HG03354 (cell line): ENCODE measurements at regions not wholly inside any gene's neighbourhood (a gene's known extent, or its start where the extent isn't known, plus 50 kb on each side); places are given as distances from the start of the nearest gene placed in this dataset.
"Not testable (repeated sequence)": the region's sequence is repeated elsewhere in the genome, so short reads cannot be mapped to it uniquely, and the experiment has no call there.

Source experiments
- ATAC-seq: cut with Tn5 transposase; IDR thresholded peaks from one replicate; pipeline ENCODE4 v1.9.1; 2021; ENCODE audit warnings: mild to moderate bottlenecking; ENCODE audit not compliant: unreplicated experiment, poor library complexity, severe bottlenecking

DNA sequence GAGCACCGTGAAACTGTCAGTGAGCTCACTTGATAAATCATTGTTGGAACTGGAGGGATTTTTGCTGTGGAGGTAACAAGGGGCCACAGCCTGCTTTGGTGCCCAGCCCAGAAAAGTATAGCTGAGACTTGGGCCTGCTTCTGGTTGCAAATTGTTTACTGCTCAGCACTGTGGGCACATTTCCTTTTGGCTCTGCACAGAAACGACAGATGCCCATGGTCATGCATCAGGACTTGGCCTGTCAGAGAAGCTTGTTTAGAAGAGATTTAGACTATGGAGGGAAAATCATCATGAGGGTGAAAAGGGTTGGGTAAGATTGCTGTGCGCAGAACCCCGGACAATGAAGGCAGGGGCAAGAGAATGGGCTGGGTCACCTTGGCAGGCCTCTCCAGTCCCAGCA, 286.1 kb upstream of the CTNNB1 start:
- ATAC-seq = peak; percentile 31

DNA sequence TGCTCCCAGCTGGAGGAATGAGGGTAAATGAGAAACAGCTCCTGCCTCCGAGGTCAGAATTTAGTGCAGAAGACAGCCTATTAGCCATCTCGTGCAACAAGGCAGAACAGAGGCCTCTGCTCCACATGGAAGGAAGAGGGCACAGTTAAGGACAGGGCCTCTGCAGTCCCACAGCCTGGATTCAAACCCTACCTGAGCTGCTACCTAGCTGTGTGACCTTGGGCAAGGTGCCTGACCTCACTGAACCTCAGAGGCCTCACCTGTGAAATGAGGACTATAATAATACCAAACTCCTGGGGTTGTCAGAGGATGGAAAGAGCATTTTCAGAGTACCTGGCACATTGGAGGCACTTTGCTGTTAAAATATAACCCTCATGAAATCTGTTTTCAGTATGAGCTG, 285.7 kb upstream of the CTNNB1 start:
- no peak for ATAC-seq

DNA sequence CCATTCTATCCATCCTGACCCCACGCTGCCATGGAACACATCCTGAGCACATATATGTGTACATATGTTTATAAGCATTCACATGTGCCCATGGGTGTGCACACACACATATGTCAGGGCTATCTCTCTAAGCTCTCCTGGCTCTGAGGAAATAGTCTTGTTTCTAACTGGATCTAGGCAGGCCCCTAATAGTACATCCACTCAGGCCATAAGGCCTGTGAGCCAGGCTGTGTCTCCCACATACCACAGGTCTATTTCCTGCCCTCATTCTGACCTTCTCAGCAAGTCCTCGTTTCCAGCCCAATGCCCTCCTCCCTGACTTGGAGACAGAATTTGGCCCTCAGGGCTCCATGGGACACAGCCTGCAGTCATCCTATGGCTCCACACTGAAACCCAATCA, 284.8 kb upstream of the CTNNB1 start:
- ATAC-seq = no peak

- ATAC-seq = no peak
These were observed 283.9 kb upstream of the CTNNB1 start for GRCh38 chr3:40915346-40915865.

- ATAC-seq = no peak
These were observed 279.3 kb upstream of the CTNNB1 start for GRCh38 chr3:40920041-40920440.

GRCh38 chr3:40921251-40921650, 278.1 kb upstream of the CTNNB1 start:
- no peak for ATAC-seq

DNA sequence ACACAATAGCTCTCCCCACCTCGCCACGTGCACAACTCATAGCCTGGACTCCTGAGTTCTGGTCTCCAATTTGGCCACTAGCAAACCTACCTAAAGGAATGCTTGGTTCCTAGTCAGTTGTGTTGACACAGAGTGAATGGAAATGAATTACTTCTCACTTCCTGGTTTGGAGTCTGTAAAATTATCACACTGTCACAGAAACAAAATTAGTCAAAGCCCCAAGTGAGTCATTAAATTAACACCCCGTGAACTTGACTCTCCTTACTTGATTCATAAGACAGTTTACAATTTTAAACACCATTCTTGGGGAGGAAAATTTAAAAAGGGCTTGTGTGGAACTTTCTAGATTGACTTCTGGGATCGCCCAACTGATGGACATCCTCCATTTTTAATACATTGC, 276.2 kb upstream of the CTNNB1 start:
- no peak for ATAC-seq

DNA sequence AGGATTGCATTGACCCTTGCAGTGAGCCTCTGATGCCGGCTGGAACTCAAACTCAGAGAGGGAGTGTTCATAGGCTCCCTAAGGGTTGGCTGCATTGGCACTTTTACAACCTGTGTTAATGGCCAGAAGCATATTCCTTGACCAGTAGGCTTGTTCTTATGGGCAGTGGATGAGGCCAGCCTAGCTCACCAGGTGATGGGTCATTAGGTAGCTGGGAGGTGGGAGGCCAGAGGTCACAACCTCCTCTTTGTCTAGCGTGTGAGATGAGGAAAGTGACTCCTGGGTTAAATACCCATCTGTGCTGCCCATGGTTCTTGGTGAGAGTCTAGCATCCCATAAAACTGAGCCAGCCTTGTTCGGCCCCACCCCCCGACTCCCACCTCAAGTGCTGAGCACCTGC, 275.7 kb upstream of the CTNNB1 start:
- ATAC-seq = no peak

DNA sequence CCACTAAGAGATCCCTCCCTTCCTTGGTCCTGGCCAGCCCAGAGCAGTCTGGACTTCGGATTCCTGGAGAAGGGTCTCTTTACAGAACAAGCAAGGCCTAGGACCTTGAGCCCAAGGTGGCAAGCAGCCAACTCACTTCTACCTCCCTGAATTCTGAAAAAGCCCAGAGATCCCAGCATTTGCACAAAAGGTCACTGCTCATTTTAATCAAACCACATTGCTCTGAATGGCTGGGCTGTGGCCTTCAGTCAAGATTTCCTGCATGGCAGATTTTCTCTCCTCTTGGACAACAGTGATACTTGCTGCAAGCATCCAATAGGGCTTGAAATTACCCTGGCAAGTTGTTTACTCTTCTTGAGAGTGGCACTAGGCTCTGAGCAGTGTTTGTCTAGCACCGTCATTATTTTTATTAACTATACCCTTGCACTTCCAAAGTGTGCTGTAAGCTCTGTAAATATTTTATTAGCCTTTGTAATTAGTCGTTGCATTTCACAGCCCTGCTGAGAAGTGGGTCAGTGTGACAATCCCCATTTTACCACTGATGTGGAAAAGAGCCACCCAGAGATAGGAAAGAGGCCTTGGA, 274.7 kb upstream of the CTNNB1 start:
- no peak for ATAC-seq

DNA sequence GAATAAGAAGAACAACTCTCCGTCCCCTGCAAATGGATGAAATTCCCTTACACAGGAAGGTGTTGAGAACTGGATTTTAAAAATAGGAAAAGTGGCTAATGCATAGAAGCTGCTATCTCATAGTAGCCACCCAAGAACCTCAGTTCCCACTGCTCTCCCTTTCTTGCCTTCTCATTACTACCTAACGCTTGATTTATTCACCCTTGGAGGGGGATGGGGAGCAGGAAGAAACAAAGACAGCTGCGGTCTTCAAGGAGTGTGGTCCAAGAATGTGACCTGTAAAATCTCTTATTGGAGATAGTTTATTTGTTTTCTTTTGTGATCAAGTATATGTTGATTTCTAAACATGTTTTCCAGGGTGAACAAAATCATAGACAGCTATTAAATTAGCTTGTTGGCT, 274.1 kb upstream of the CTNNB1 start:
- ATAC-seq = no peak

GRCh38 chr3:40930131-40930538, 269.2 kb upstream of the CTNNB1 start:
- ATAC-seq = no peak

- no peak for ATAC-seq
These were observed 268.5 kb upstream of the CTNNB1 start for GRCh38 chr3:40930756-40931155.

DNA sequence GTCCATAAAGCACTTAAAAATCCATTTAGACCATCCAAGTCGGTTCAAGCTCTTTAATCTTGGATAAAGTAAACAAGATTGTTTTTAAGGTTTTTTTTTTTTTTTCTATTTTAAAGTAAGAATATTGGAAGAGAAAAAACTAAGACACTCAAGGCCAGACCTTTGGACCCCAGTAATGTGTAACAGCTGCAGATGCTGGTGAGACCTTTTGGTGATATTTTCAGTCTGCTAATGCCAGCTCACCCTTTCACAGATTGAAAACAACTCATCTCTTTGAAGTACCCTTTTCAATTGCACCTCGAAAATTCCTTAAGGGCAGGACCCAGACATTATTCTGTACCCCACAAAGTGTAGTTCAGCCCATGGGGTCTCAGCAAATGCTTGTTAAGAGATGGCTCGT, 260.7 kb upstream of the CTNNB1 start:
- no peak for ATAC-seq

GRCh38 chr3:40939030-40939740, 260.1 kb upstream of the CTNNB1 start:
- no peak for ATAC-seq

GRCh38 chr3:40939741-40940130, 259.6 kb upstream of the CTNNB1 start:
- no peak for ATAC-seq

- ATAC-seq = no peak
These were observed 258.7 kb upstream of the CTNNB1 start for GRCh38 chr3:40940651-40941050.

DNA sequence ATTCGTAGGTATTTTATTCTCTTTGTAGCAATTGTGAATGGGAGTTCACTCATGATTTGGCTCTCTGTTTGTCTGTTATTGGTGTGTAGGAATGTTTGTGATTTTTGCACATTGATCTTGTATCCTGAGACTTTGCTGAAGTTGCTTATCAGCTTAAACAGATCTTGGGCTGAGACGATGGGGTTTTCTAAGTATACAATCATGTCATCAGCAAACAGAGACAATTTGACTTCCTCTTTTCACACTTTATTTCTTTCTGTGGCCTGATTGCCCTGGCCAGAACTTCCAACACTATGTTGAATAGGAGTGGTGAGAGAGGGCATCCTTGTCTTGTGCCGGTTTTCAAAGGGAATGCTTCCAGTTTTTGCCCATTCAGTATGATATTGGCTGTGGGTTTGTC, 252.3 kb upstream of the CTNNB1 start:
- ATAC-seq = not testable (repeated sequence)

DNA sequence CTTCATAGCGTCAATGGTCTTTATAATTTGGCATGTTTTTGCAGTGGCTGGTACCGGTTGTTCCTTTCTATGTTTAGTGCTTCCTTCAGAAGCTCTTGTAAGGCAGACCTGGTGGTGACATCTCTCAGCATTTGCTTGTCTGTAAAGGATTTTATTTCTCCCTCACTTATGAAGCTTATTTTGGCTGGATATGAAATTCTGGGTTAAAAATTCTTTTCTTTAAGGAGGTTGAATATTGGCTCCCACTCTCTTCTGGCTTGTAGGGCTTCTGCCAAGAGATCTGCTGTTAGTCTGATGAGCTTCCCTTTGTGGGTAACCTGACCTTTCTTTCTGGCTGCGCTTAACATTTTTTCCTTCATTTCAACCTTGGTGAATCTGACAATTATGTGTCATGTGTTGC, 250.0 kb upstream of the CTNNB1 start:
- ATAC-seq = not testable (repeated sequence)

DNA sequence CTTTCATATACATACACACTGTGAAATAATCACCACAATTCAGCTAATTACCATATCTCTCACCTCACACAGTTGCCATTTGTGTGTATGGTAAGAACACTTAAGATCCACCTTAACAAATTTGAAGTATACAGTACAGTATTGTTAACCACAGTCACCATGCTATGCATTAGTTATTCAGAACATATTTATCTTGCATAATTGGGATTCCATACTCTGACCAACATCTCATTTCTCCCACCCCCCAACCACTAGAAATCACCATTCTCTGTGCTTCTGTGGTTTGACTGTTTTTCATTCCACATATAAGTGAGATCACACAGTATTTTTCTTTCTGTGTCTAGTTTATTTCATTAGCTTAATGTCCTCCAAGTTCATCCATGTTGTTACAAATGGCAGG, 247.7 kb upstream of the CTNNB1 start:
- ATAC-seq = no peak

DNA sequence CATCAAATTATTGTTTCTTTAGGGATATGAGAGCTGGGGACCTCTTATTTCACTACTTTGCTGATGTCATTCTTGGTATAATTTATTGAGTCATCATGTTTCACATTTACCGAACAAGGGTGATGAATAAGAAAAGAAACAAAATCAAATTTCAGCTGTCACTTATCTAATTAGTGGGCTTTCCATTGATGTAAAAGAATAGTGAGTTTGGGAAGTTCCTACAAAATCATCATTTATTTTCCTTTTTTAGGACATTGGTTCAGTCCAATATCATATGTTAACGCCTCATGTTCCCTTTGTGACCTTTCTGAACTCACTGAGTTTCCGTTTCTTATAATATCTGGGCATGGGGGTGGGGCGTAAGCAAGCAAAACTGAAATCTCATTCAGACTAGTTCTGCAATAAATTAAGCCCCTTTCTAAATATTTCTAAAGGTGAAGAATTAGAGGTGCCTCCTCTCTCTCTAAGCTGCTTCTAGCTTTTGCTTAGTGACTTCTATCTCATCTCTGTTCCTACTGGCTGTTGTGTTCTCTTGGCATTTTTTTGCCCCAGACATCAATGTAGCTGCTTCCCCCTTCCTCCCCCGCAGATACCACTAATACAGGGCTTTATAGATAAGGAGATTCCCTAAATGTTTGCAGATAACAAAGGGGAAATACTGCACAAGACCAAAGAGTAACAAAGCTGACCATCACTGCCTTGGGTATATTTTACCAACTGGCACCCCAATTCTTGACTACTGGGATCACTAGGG, 238.0 kb upstream of the CTNNB1 start:
- ATAC-seq = peak; percentile 47

- ATAC-seq = no peak
These were observed 236.6 kb upstream of the CTNNB1 start for GRCh38 chr3:40962721-40963120.
